ENCODE measurements at regions not wholly inside any gene's neighbourhood (a gene's known extent, or its start where the extent isn't known, plus 50 kb on each side); places are given as distances from the start of the nearest gene placed in this dataset.

GRCh38 chr12:75708802-75709201, 197.4 kb upstream of the KRR1 start:
- H3K4me1 ChIP-seq (ENCODE audit: insufficient read depth, low read length) = peaks cover 23% of the 10 kb centered on the region
- H3K36me3 ChIP-seq (ENCODE audit: insufficient read depth, low read length) = no peaks in the 10 kb centered on the region
- no peaks in the 10 kb centered on the region for H3K79me2 ChIP-seq (ENCODE audit: insufficient read depth, low read length)
- no peak overlapping the region for H2AFZ ChIP-seq (ENCODE audit: low read length)
- no peaks in the 10 kb centered on the region for H3K27me3 ChIP-seq (ENCODE audit: insufficient read depth, low read length)
- H4K20me1 ChIP-seq (ENCODE audit: insufficient read depth, low read length) = no peaks in the 10 kb centered on the region
- H3K9me3 ChIP-seq (ENCODE audit: low read depth, low read length) = no peaks in the 10 kb centered on the region
- no peak for TF ChIP-seq CTCF (IDR thresholded peaks at IDR 0.05; ENCODE audit: extremely low read depth, low read depth, low read length)
- no peak overlapping the region for H3K27ac ChIP-seq (ENCODE audit: low read depth, low read length)
- no peak for DNase-seq (ENCODE audit: insufficient read length, low spot score, missing footprints)
- no peak overlapping the region for H3K4me2 ChIP-seq (ENCODE audit: insufficient read depth, low read length)
- H3K4me3 ChIP-seq (ENCODE audit: insufficient read depth, low read length) = no peak overlapping the region

DNA sequence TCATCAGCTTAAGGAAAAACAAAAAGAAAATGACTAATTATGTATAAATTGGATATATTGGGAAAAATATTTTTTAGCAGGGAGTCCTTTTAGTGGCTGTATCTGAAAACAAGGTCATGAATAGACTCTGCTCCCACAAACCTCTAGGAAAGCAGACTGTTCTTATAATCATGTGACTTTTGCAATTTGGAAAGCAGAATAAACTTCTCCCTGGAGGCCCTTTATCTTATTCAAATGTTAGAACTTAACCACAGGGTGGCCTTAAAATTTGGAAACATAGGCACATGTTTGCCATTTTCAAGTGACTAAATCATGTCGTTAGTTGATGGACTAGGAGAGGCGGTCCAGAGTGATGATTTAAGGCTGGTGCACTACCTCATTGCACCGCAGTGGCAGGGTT, 196.6 kb upstream of the KRR1 start:
- no peak overlapping the region for H3K27ac ChIP-seq (ENCODE audit: low read depth, low read length)
- no peak overlapping the region for H3K4me3 ChIP-seq (ENCODE audit: insufficient read depth, low read length)
- no peaks in the 10 kb centered on the region for H3K27me3 ChIP-seq (ENCODE audit: insufficient read depth, low read length)
- H3K36me3 ChIP-seq (ENCODE audit: insufficient read depth, low read length) = no peaks in the 10 kb centered on the region
- H2AFZ ChIP-seq (ENCODE audit: low read length) = no peak overlapping the region
- H3K4me2 ChIP-seq (ENCODE audit: insufficient read depth, low read length) = no peak overlapping the region
- no peaks in the 10 kb centered on the region for H3K9me3 ChIP-seq (ENCODE audit: low read depth, low read length)
- no peak for TF ChIP-seq CTCF (IDR thresholded peaks at IDR 0.05; ENCODE audit: extremely low read depth, low read depth, low read length)
- no peaks in the 10 kb centered on the region for H4K20me1 ChIP-seq (ENCODE audit: insufficient read depth, low read length)
- peaks cover 23% of the 10 kb centered on the region for H3K4me1 ChIP-seq (ENCODE audit: insufficient read depth, low read length)
- DNase-seq (ENCODE audit: insufficient read length, low spot score, missing footprints) = no peak
- H3K79me2 ChIP-seq (ENCODE audit: insufficient read depth, low read length) = no peaks in the 10 kb centered on the region

GRCh38 chr12:75706786-75707605, 195.6 kb upstream of the KRR1 start:
- Histone ChIP-seq H4K20me1 (ENCODE audit: insufficient read depth, low read length) (no peaks in the 10 kb centered on the region), H3K27me3 (ENCODE audit: insufficient read depth, low read length) (no peaks in the 10 kb centered on the region), H3K4me2 (ENCODE audit: insufficient read depth, low read length) (peak overlapping the region; percentile 77), H3K4me1 (ENCODE audit: insufficient read depth, low read length) (peaks cover 23% of the 10 kb centered on the region), H3K27ac (ENCODE audit: low read depth, low read length) (peak overlapping the region; percentile 74), H3K79me2 (ENCODE audit: insufficient read depth, low read length) (no peaks in the 10 kb centered on the region), H3K4me3 (ENCODE audit: insufficient read depth, low read length) (peak overlapping the region; percentile 30), H2AFZ (ENCODE audit: low read length) (no peak overlapping the region), H3K9me3 (ENCODE audit: low read depth, low read length) (no peaks in the 10 kb centered on the region), H3K36me3 (ENCODE audit: insufficient read depth, low read length) (no peaks in the 10 kb centered on the region)
- TF ChIP-seq CTCF (IDR thresholded peaks at IDR 0.05; ENCODE audit: extremely low read depth, low read depth, low read length) = no peak
- DNase-seq (ENCODE audit: insufficient read length, low spot score, missing footprints) = no peak

DNA sequence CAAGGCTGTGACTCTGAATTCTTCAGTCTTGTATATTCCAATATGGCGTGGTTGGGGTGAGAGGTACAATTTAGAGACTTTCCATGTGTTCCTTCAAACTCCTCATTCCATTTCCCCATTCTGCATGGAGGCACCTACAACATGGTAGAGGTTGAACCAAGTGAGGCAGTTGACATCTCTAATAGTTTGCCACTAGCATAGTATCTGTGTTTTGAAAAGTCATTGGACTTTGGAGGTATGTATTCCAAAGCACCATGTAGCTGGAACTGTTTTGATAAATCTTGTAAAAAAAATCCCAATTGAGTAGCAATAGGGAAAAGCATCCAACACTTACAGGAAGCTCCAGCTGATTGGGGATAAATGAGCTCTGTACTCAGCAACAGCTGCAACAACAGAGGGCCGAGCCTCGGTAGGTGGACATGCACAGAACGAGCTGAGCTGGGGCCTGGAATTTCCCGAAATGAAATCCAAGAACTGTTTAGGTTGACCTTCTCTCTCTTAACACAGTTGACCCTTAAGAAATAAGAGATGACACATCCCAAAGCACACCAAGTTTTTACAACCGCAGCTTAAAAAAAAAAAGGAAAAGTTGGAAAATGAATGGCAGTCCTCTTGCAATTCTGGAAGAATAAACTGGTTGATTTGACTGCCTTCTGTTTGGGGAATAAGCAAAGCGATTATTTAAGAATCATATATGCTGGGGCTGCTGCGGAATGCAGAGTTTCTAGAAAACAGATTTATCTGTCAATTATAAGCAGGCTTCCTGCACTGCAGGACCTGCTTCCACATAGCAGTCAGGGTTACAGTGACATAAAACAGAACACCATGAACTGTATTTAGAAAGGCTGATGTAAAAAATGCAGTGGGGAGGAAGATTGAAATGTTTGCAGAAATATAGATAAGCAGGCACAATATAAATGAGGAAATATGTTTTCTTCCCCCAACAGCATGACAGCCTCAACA, 194.6 kb upstream of the KRR1 start:
- DNase-seq (ENCODE audit: insufficient read length, low spot score, missing footprints) = peak; percentile 56
- Histone ChIP-seq H3K4me3 (ENCODE audit: insufficient read depth, low read length) (peak overlapping the region; percentile 30), H3K27me3 (ENCODE audit: insufficient read depth, low read length) (no peaks in the 10 kb centered on the region), H3K27ac (ENCODE audit: low read depth, low read length) (peak overlapping the region; percentile 74), H3K4me2 (ENCODE audit: insufficient read depth, low read length) (peak overlapping the region; percentile 77), H2AFZ (ENCODE audit: low read length) (no peak overlapping the region), H3K36me3 (ENCODE audit: insufficient read depth, low read length) (no peaks in the 10 kb centered on the region), H3K79me2 (ENCODE audit: insufficient read depth, low read length) (no peaks in the 10 kb centered on the region), H4K20me1 (ENCODE audit: insufficient read depth, low read length) (no peaks in the 10 kb centered on the region), H3K4me1 (ENCODE audit: insufficient read depth, low read length) (peaks cover 23% of the 10 kb centered on the region), H3K9me3 (ENCODE audit: low read depth, low read length) (no peaks in the 10 kb centered on the region)
- TF ChIP-seq CTCF (IDR thresholded peaks at IDR 0.05; ENCODE audit: extremely low read depth, low read depth, low read length) = no peak
